KOPT-K1 (cell line): ENCODE measurements at regions not wholly inside any gene's neighbourhood (a gene's known extent, or its start where the extent isn't known, plus 50 kb on each side); places are given as distances from the start of the nearest gene placed in this dataset.
"Not testable (repeated sequence)": the region's sequence is repeated elsewhere in the genome, so short reads cannot be mapped to it uniquely, and the experiment has no call there.

Experiments used
- H3K27ac ChIP-seq: fragments of 200-600 bp; sonication (generic); 2 replicates; pipeline ENCODE4 v1.5.1; 2016; ENCODE audit warnings: antibody characterized with exemption, mild to moderate bottlenecking, low read depth, low read length; ENCODE audit not compliant: poor library complexity, severe bottlenecking
- H3K36me3 ChIP-seq: fragments of 200-600 bp; sonication (generic); 2 replicates; pipeline ENCODE4 v1.5.1; 2017; ENCODE audit warnings: antibody characterized with exemption, mild to moderate bottlenecking, low read length, moderate library complexity; ENCODE audit not compliant: insufficient read depth
- H3K9me3 ChIP-seq: fragments of 200-600 bp; sonication (generic); 2 replicates; pipeline ENCODE4 v1.5.1; 2017; ENCODE audit warnings: antibody characterized with exemption, low read length, mild to moderate bottlenecking; ENCODE audit not compliant: insufficient read depth, poor library complexity, severe bottlenecking

DNA sequence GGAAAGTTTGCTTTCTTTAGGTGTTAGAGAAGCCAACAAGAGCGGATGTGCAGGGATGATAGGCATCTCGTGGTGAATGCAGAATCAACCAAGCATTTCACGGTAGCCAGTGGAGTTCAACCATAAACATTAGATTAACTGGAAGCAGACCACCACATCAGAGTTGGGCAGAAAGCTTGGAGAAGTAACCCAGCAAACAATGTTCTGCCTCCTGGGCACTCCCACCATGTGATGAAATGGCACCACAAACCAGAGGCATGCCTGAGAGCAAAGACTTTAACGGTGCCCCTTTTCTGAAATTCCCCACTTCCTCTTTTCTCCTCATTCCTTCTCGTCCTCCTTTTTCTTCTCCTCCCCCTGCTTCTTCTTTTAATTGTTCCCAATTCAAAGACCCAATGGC, 193.5 kb upstream of the ANKFN1 start:
- H3K27ac ChIP-seq = no peak overlapping the region
- no peaks in the 10 kb centered on the region for H3K36me3 ChIP-seq
- no peaks in the 10 kb centered on the region for H3K9me3 ChIP-seq

DNA sequence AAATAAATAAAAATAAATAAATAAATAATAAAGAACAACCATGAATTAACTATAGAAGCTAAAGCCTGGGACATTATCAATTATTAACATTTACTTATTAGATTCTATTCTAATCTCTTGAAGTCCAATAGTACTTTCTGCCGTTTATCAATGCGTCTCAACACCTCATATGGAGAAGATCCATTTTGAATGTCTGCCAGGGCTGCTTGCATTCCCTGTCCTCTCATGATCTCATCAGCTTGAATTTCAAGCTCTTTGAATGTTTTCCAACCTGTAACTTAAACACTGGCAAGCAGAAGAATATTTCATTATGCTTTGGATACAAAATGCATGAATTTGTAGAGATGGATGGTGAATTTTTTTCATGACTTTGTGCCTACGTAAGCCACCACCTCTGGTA, 191.9 kb upstream of the ANKFN1 start:
- Histone ChIP-seq H3K9me3 (no peaks in the 10 kb centered on the region), H3K36me3 (no peaks in the 10 kb centered on the region), H3K27ac (no peak overlapping the region)

DNA sequence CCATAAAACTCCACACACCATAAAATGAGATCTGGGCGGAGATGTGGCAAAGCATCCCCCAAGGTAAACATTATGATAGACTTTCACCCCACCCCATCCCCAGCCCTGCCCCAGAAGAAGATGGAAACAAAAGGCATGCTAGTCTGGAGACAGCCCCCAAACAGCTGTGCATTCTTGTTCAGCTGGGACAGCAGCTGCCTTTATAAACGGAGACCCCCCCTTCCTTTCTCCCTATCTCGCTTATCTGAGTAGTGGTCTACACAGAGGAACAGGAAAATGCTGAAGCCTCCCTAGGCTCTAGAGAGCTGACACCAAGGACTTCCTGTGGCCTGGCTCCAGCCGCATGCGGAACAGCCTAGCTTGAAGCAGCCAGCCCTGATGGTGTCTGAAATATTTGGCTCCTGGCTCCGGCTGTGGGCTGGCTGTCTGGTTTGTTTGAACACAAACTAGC, 190.3 kb upstream of the ANKFN1 start:
- Histone ChIP-seq H3K9me3 (no peaks in the 10 kb centered on the region), H3K36me3 (no peaks in the 10 kb centered on the region), H3K27ac (no peak overlapping the region)

DNA sequence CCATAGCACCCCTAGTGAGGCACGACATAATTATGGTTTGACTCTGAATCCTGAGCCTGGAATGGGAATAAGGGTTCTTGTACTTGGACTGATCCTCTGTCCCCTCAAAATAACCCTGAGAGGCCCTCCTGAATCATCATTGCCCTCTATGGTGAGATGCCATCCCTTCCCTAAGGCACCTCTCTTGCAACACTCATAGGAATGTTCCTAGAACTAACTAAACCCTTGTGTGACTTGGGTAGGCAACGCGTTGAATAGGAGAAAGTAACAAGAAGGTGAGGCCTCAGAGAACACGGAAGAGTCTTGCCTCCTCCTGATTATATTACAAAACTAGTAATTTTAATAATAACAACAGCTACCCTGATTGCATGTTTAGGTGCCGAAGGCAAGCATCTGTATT, 189.1 kb upstream of the ANKFN1 start:
- no peaks in the 10 kb centered on the region for H3K36me3 ChIP-seq
- H3K9me3 ChIP-seq = no peaks in the 10 kb centered on the region
- H3K27ac ChIP-seq = no peak overlapping the region

DNA sequence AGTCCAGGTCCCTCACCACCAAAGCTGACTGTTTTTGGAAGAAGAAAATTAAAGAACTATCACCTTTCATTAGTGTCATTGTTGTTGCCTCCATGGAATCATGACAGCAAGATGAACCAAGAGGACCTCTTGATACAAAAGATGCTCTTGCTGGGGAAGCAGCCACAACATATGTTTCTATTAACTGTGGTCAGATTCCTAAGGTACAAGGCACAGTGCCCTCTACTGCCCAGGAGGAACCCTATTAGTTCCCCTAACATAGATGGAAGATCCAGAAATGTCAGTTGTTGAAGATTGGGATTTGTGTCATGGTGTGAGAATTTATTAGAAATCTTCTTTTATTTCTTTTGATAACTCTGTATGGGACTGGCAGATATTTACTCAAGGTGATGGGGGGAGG, 188.2 kb upstream of the ANKFN1 start:
- Histone ChIP-seq H3K9me3 (no peaks in the 10 kb centered on the region), H3K36me3 (no peaks in the 10 kb centered on the region), H3K27ac (no peak overlapping the region)

DNA sequence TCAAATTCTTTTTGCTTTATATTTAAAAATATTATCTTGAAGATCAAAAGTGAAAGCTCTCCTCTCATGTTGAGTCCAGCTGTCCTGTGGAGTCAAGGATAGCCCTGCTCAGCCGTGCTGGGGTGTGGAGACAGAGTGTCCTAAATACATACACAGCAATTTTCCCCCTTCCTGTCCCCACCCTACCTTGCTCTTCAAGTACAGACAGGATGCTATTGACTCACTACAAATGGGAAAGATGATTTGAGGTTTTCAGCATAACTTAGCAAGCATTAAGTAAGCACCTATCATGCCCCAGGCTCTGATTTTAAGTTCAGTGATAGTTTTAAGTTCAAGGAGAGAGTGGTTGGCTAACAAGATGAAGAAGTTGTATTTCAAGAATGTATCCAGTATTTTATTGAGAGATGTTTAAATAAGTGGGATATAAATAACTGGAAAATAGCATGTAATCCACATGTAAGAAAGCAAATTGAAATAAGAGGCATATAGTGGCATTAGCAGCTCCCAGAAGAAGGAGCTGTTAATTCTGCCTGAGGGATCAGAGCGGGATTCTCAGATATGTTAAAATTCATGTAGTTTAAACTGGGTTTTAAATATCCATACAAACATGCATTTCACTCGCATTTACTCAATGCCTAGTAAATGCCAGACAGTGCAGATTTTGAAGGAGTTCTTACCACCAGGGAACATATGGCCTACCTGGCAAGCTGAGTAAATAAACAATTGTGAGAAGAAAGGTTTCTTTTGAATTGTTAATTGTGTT, 183.5 kb upstream of the ANKFN1 start:
- Histone ChIP-seq H3K36me3 (no peaks in the 10 kb centered on the region), H3K27ac (no peak overlapping the region), H3K9me3 (no peaks in the 10 kb centered on the region)

DNA sequence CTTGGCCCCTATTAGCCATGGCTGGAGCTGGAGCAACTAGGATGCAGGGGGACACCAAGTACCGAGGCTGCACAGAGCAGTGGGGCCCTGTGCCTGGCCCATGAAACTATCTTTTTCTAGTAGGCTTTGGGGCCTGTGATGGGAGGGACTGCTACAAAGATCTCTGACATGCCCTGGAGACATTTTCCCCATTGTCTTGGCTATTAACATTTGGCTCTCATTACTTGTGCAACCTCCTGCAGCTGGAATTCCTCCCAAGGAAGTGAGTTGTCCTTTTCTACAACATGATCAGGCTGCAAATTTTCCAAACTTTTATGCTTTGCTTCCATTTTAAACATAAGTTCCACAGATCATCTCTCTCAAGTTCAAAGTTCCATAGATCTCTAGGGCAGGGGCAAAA, 174.7 kb upstream of the ANKFN1 start:
- Histone ChIP-seq H3K27ac (no peak overlapping the region), H3K36me3 (no peaks in the 10 kb centered on the region), H3K9me3 (no peaks in the 10 kb centered on the region)

DNA sequence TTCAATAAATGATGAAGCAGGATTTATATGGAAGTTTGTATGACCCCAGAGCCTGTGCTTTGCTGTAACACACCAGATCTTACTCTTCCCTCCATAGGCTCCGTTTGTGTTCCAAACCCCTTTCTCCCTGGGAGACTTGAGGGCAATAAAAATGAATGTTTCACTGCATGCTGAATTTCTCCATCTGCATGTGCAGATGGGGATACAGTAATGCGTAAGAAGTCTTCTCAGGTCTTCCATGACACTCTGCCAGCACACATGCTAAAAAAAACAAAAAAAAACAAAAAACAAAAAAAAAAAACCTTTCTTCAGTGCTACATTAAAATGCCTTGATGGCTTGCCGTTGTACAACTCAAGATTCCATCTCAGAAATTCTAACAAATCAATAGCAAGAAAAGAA, 170.2 kb upstream of the ANKFN1 start:
- Histone ChIP-seq H3K27ac (no peak overlapping the region), H3K36me3 (no peaks in the 10 kb centered on the region), H3K9me3 (no peaks in the 10 kb centered on the region)

DNA sequence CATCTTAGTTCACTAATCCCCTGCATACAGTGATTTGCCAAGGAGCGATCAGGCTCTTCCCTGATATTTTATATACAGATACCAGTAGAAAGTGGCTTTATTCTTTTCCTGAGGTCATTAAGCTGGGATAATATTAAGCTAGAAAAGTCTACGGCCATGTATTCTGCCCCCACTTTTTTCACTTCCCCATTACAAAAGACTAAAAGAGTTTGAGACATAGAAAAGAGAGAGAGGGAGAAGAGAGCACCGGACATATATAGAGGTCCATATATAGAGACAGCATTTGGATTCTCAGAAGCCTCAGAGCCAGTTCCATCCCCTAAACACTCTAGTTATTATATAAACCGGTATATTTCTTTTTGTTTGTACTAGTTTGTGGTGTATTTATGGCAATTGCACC, 166.5 kb upstream of the ANKFN1 start:
- Histone ChIP-seq H3K36me3 (no peaks in the 10 kb centered on the region), H3K9me3 (no peaks in the 10 kb centered on the region), H3K27ac (no peak overlapping the region)

DNA sequence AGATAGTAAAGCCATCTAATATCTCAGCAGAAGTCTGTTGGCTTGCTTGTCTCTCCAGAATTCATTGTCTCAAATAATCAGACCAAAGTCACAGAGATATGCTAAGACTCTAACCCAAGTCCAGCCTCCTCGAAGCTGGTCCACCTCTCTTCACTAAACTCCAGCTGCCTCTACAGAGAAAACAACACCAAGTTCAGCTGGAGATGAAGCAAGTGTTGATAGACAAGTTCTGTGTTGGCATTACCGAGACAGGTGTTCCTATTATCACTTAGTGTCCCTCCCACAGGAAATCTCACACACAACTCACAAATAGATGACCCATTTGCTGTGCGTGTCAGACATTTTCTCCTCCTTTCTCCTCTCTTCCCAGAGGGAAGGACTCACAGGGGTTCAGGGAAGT, 164.4 kb upstream of the ANKFN1 start:
- peaks cover 12% of the 10 kb centered on the region for H3K9me3 ChIP-seq
- H3K27ac ChIP-seq = no peak overlapping the region
- no peaks in the 10 kb centered on the region for H3K36me3 ChIP-seq

DNA sequence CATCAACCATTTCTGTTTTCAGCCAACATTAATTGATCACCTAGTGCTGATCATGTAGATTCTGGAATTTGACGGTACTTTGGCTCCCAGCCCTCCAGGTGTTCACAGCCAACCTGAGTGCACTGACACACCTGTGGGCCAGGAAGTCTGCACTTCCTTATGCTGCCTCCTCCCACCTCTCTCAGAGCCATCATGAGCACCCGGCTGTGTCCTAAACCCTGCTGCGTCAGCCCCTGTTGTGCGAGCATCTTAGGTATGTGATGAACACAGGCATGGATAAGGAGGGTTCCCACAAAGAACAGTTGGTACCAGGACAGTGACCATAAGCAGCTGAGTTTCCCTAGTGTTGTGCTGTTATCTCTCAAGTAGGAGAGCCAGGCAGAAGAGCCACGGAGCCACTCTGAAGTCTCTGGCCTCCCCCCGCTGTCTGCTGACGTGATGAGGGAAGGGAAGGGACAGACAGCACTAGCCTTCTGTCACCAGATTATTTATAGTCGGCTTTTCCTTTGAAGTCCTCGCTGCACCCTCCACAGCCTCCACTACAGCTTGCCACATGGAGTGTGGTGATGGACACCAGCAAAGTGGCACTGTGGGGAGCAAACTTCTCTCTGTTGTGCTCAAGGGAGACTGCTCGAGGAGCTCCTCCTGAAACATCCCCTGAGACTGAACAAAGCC, 162.8 kb upstream of the ANKFN1 start:
- no peak overlapping the region for H3K27ac ChIP-seq
- H3K36me3 ChIP-seq = no peaks in the 10 kb centered on the region
- peaks cover 15% of the 10 kb centered on the region for H3K9me3 ChIP-seq

DNA sequence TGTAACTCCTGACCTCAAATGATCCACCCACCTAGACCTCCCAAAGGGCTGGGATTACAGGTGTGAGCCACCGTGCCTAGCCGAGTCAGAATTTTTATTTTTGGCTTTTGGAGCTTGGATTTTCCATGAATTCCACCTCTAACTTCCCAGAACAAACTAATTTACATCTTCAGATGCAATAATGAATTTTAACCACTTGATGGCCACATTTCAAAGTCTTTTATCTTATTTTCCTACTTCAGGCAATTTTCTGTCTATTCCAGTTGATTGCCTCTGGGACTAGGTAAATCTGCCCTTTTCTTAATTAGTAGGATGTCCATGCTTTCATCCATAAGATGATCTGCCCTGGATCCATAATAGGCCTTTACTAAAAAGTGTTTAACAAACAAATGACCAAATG, 156.4 kb upstream of the ANKFN1 start:
- peaks cover 18% of the 10 kb centered on the region for H3K9me3 ChIP-seq
- no peaks in the 10 kb centered on the region for H3K36me3 ChIP-seq
- H3K27ac ChIP-seq = no peak overlapping the region

DNA sequence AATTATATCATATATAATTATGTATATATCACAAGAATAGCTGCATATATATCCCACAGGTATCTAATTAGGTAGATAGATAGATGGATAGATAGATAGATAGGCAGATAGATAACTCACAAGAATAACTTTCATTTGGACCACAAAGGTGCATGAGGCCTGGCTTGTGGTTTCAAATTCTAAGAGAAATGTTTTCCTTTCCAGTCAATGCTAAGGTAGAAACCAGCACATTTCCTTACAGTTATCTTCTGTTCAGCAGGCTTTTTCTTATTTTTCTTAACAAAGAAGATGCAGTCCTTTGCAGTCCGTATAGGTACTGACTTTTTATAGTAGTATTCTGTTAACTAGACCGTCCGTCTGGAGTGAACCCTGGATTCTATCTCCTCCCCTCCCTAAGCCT, 152.9 kb upstream of the ANKFN1 start:
- Histone ChIP-seq H3K9me3 (peaks cover 7% of the 10 kb centered on the region), H3K27ac (peak overlapping the region; percentile 41), H3K36me3 (no peaks in the 10 kb centered on the region)

DNA sequence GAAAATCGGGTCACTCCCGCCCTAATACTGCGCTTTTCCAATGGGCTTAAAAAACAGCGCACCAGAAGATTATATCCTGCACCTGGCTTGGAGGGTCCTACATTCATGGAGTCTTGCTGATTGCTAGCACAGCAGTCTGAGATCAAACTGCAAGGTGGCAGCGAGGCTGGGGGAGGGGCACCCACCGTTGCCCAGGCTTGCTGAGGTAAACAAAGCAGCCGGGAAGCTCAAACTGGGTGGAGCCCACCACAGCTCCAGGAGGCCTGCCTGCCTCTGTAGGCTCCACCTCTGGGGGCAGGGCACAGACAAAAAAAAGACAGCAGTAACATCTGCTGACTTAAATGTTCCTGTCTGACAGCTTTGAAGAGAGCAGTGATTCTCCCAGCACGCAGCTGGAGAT, 150.6 kb upstream of the ANKFN1 start:
- H3K36me3 ChIP-seq, H3K9me3 ChIP-seq, H3K27ac ChIP-seq: not testable (repeated sequence)

DNA sequence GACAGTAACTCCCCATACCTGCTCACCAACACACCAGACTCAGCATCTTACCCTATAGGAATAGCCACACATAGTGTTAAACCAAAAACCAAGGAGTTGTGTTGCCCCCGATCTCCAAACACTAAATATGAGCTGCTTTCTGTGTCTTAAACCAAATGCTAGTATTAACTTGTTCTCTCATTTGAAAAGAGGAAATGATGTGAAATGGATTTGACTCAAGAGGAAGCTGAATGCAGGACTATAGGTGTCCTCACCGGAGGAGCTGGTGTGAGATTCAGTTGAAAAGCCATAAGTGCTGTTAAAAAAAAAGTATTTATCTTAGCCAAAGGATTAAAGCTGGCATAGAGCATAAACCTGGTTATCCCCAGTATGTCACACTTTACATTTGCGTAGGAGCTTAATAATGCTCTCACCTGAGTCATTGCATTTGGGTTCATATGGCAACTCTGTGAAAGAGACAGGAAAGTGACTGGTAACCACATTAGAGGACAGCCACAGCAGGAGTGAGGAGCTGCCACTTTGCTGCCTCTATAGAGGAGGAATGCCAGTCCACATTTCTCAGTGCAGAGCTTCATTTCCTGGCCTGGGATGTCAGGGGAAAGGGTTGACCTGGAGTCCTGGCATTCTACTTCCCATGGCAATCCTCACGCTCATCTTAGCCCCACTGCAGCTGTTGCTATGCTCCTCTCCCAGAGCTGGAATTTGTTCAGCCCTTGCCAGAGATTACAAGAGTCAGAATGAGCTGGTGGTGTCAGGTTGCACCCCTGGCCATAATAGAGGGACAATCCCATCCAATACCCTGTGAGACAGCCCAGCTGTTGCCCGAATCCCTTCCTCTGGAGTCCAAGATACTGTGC, 143.3 kb upstream of the ANKFN1 start:
- peaks cover 10% of the 10 kb centered on the region for H3K9me3 ChIP-seq
- H3K36me3 ChIP-seq = no peaks in the 10 kb centered on the region

More for the DNA sequence above, 143.3 kb upstream of the ANKFN1 start:
- no peak overlapping the region for H3K27ac ChIP-seq
